DND-41 (cell line): ENCODE measurements at regions not wholly inside any gene's neighbourhood (a gene's known extent, or its start where the extent isn't known, plus 50 kb on each side); places are given as distances from the start of the nearest gene placed in this dataset.
"Not testable (repeated sequence)": the region's sequence is repeated elsewhere in the genome, so short reads cannot be mapped to it uniquely, and the experiment has no call there.

ENCODE experiments used
- EZH2 ChIP-seq: IDR thresholded peaks from 3 replicates; pipeline ENCODE4 v1.6.1; 2012; ENCODE audit warnings: borderline replicate concordance, low read depth, mild to moderate bottlenecking, moderate library complexity, low read length, inconsistent platforms; ENCODE audit not compliant: severe bottlenecking
- TF ChIP-seq, protein P1 (sequence below): IDR thresholded peaks from 2 replicates; pipeline ENCODE4 v1.5.1; 2012; ENCODE audit warnings: borderline replicate concordance, low read length, moderate library complexity, mild to moderate bottlenecking; ENCODE audit not compliant: poor library complexity, severe bottlenecking; ENCODE audit errors: extremely low read depth

DNA sequence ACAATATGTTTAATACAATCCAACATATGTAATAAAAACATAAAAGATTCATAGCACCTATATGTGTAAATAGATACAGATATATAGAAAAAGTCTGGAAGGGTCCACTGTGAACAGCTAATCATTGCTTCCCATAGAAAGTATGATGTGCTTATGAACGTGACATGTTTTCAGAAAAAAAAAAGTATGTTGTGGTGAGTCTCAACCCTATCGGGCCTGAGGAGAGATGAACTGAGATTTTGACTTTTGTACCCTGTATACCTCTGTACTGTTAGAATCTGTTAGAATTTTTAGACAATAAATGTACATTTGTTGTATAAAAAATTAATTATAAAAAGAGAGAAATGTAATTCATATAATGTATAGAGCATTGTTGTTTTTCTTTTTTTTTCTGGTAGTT, 56.3 kb upstream of the DHRS4 start:
- TF ChIP-seq, protein P1, sequence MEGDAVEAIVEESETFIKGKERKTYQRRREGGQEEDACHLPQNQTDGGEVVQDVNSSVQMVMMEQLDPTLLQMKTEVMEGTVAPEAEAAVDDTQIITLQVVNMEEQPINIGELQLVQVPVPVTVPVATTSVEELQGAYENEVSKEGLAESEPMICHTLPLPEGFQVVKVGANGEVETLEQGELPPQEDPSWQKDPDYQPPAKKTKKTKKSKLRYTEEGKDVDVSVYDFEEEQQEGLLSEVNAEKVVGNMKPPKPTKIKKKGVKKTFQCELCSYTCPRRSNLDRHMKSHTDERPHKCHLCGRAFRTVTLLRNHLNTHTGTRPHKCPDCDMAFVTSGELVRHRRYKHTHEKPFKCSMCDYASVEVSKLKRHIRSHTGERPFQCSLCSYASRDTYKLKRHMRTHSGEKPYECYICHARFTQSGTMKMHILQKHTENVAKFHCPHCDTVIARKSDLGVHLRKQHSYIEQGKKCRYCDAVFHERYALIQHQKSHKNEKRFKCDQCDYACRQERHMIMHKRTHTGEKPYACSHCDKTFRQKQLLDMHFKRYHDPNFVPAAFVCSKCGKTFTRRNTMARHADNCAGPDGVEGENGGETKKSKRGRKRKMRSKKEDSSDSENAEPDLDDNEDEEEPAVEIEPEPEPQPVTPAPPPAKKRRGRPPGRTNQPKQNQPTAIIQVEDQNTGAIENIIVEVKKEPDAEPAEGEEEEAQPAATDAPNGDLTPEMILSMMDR: not testable (repeated sequence)
- TF ChIP-seq EZH2: not testable (repeated sequence)
